ENCODE measurements at regions not wholly inside any gene's neighbourhood (a gene's known extent, or its start where the extent isn't known, plus 50 kb on each side); places are given as distances from the start of the nearest gene placed in this dataset.
"Not testable (repeated sequence)": the region's sequence is repeated elsewhere in the genome, so short reads cannot be mapped to it uniquely, and the experiment has no call there.

GRCh38 chr11:14573539-14574057 lies 53.4 kb upstream of the PSMA1 start:
- H3K9me3 ChIP-seq (ENCODE audit: control insufficient read depth in 2 of 2, low read length in 2 of 2); H3K27ac ChIP-seq (ENCODE audit: insufficient read depth, low read length, poor library complexity, severe bottlenecking); H3K27me3 Mint-ChIP-seq; H3K4me3 ChIP-seq (ENCODE audit: low read depth, low read length); ATAC-seq (ENCODE audit: low read depth in 2 of 2); H3K36me3 ChIP-seq (ENCODE audit: control insufficient read depth, insufficient read depth, low read length); H3K27me3 ChIP-seq (ENCODE audit: control insufficient read depth, insufficient read depth, low read length); H3K4me3 Mint-ChIP-seq; DNase-seq: not testable (repeated sequence)
- H3K4me1 Mint-ChIP-seq = peaks cover 21 to 74% (median 36%) of the 10 kb centered on the region in 4 donors
- peaks cover 29% of the 10 kb centered on the region for H3K4me1 ChIP-seq (ENCODE audit: control insufficient read depth, insufficient read depth, low read length, poor library complexity, severe bottlenecking)
- peaks cover 0 to 67% (median 14%) of the 10 kb centered on the region in 7 donors for H3K9me3 Mint-ChIP-seq
- H3K27ac Mint-ChIP-seq = peak overlapping the region in 1 of 3 donors; percentile 12
- H3K36me3 Mint-ChIP-seq = peaks cover 25% of the 10 kb centered on the region

- no peak for ATAC-seq (ENCODE audit: low read depth in 2 of 2)
- Histone ChIP-seq H3K27ac (ENCODE audit: insufficient read depth, low read length, poor library complexity, severe bottlenecking) (peak overlapping the region; percentile 75), H3K36me3 (ENCODE audit: control insufficient read depth, insufficient read depth, low read length) (no peaks in the 10 kb centered on the region), H3K27me3 (ENCODE audit: control insufficient read depth, insufficient read depth, low read length) (no peaks in the 10 kb centered on the region), H3K4me3 (ENCODE audit: low read depth, low read length) (no peak overlapping the region), H3K4me1 (ENCODE audit: control insufficient read depth, insufficient read depth, low read length, poor library complexity, severe bottlenecking) (peaks cover 37% of the 10 kb centered on the region), H3K9me3 (ENCODE audit: control insufficient read depth in 2 of 2, low read length in 2 of 2) (no peaks in the 10 kb centered on the region)
- Mint-ChIP-seq H3K4me3 (peak overlapping the region in 3 of 4 donors; percentile 6 to 50 (median 30)), H3K9me3 (peaks cover 0 to 32% (median 3%) of the 10 kb centered on the region in 7 donors), H3K4me1 (peaks cover 17 to 76% (median 44%) of the 10 kb centered on the region in 4 donors), H3K36me3 (peaks cover 27% of the 10 kb centered on the region), H3K27me3 (no peaks in the 10 kb centered on the region), H3K27ac (peak overlapping the region; percentile 92 to 95 (median 94))
- DNase-seq = peak in 1 of 3 donors; percentile 20
Measured at GRCh38 chr11:14577292-14577691, 57.1 kb upstream of the PSMA1 start.

GRCh38 chr11:14577835-14578529 lies 57.8 kb upstream of the PSMA1 start:
- H3K27me3 ChIP-seq (ENCODE audit: control insufficient read depth, insufficient read depth, low read length) = no peaks in the 10 kb centered on the region
- ATAC-seq (ENCODE audit: low read depth in 2 of 2) = peak in 1 of 2 donors; percentile 1
- H3K36me3 ChIP-seq (ENCODE audit: control insufficient read depth, insufficient read depth, low read length) = no peaks in the 10 kb centered on the region
- Mint-ChIP-seq H3K27ac (peak overlapping the region; percentile 76 to 94 (median 92)), H3K36me3 (peaks cover 22% of the 10 kb centered on the region), H3K27me3 (no peaks in the 10 kb centered on the region), H3K9me3 (peaks cover 0 to 25% (median 0%) of the 10 kb centered on the region in 7 donors), H3K4me1 (peaks cover 17 to 72% (median 46%) of the 10 kb centered on the region in 4 donors), H3K4me3 (peak overlapping the region in 3 of 4 donors; percentile 30 to 73 (median 59))
- H3K27ac ChIP-seq (ENCODE audit: insufficient read depth, low read length, poor library complexity, severe bottlenecking) = peak overlapping the region; percentile 75
- peaks cover 37% of the 10 kb centered on the region for H3K4me1 ChIP-seq (ENCODE audit: control insufficient read depth, insufficient read depth, low read length, poor library complexity, severe bottlenecking)
- H3K4me3 ChIP-seq (ENCODE audit: low read depth, low read length) = peak overlapping the region; percentile 71
- DNase-seq = peak in 2 of 3 donors; percentile 18 to 39
- H3K9me3 ChIP-seq (ENCODE audit: control insufficient read depth in 2 of 2, low read length in 2 of 2) = no peaks in the 10 kb centered on the region

- DNase-seq (peak; percentile 59 to 89 (median 88)), ATAC-seq (ENCODE audit: low read depth in 2 of 2) (peak; percentile 97 to 98)
- Histone ChIP-seq H3K9me3 (ENCODE audit: control insufficient read depth in 2 of 2, low read length in 2 of 2) (no peaks in the 10 kb centered on the region), H3K36me3 (ENCODE audit: control insufficient read depth, insufficient read depth, low read length) (no peaks in the 10 kb centered on the region), H3K27ac (ENCODE audit: insufficient read depth, low read length, poor library complexity, severe bottlenecking) (peak overlapping the region; percentile 75), H3K27me3 (ENCODE audit: control insufficient read depth, insufficient read depth, low read length) (no peaks in the 10 kb centered on the region), H3K4me3 (ENCODE audit: low read depth, low read length) (peak overlapping the region; percentile 71), H3K4me1 (ENCODE audit: control insufficient read depth, insufficient read depth, low read length, poor library complexity, severe bottlenecking) (peaks cover 37% of the 10 kb centered on the region)
- H3K27ac Mint-ChIP-seq = peak overlapping the region; percentile 76 to 94 (median 92)
- peaks cover 17 to 72% (median 49%) of the 10 kb centered on the region in 4 donors for H3K4me1 Mint-ChIP-seq
- peak overlapping the region; percentile 30 to 73 (median 46) for H3K4me3 Mint-ChIP-seq
- peaks cover 27% of the 10 kb centered on the region for H3K36me3 Mint-ChIP-seq
- H3K27me3 Mint-ChIP-seq = no peaks in the 10 kb centered on the region
- peaks cover 0 to 21% (median 0%) of the 10 kb centered on the region in 7 donors for H3K9me3 Mint-ChIP-seq
Measured at GRCh38 chr11:14578541-14578956, 58.4 kb upstream of the PSMA1 start.

GRCh38 chr11:14579646-14580045 lies 59.5 kb upstream of the PSMA1 start:
- Mint-ChIP-seq H3K4me3 (peak overlapping the region in 3 of 4 donors; percentile 39 to 56 (median 49)), H3K27me3 (no peaks in the 10 kb centered on the region), H3K27ac (peak overlapping the region; percentile 76 to 94 (median 92)), H3K4me1 (peaks cover 20 to 79% (median 51%) of the 10 kb centered on the region in 4 donors), H3K36me3 (peaks cover 32% of the 10 kb centered on the region), H3K9me3 (peaks cover 0 to 17% (median 0%) of the 10 kb centered on the region in 7 donors)
- Histone ChIP-seq H3K36me3 (ENCODE audit: control insufficient read depth, insufficient read depth, low read length) (no peaks in the 10 kb centered on the region), H3K4me3 (ENCODE audit: low read depth, low read length) (peak overlapping the region; percentile 71), H3K27ac (ENCODE audit: insufficient read depth, low read length, poor library complexity, severe bottlenecking) (peak overlapping the region; percentile 75), H3K27me3 (ENCODE audit: control insufficient read depth, insufficient read depth, low read length) (no peaks in the 10 kb centered on the region), H3K4me1 (ENCODE audit: control insufficient read depth, insufficient read depth, low read length, poor library complexity, severe bottlenecking) (peaks cover 37% of the 10 kb centered on the region), H3K9me3 (ENCODE audit: control insufficient read depth in 2 of 2, low read length in 2 of 2) (no peaks in the 10 kb centered on the region)
- ATAC-seq (ENCODE audit: low read depth in 2 of 2) = no peak
- DNase-seq = no peak

- H3K27me3 Mint-ChIP-seq = no peaks in the 10 kb centered on the region
- no peaks in the 10 kb centered on the region for H3K36me3 ChIP-seq (ENCODE audit: control insufficient read depth, insufficient read depth, low read length)
- ATAC-seq (ENCODE audit: low read depth in 2 of 2) = no peak
- H3K27ac Mint-ChIP-seq = peak overlapping the region; percentile 32 to 89 (median 33)
- H3K9me3 Mint-ChIP-seq = peaks cover 0 to 2% (median 0%) of the 10 kb centered on the region in 7 donors
- no peak overlapping the region for H3K4me3 ChIP-seq (ENCODE audit: low read depth, low read length)
- H3K4me1 Mint-ChIP-seq = peaks cover 18 to 83% (median 48%) of the 10 kb centered on the region in 4 donors
- no peaks in the 10 kb centered on the region for H3K9me3 ChIP-seq (ENCODE audit: control insufficient read depth in 2 of 2, low read length in 2 of 2)
- peak overlapping the region in 1 of 4 donors; percentile 51 for H3K4me3 Mint-ChIP-seq
- H3K27me3 ChIP-seq (ENCODE audit: control insufficient read depth, insufficient read depth, low read length) = no peaks in the 10 kb centered on the region
- peaks cover 29% of the 10 kb centered on the region for H3K4me1 ChIP-seq (ENCODE audit: control insufficient read depth, insufficient read depth, low read length, poor library complexity, severe bottlenecking)
- no peak for DNase-seq
- peaks cover 28% of the 10 kb centered on the region for H3K36me3 Mint-ChIP-seq
- H3K27ac ChIP-seq (ENCODE audit: insufficient read depth, low read length, poor library complexity, severe bottlenecking) = no peak overlapping the region
Measured at GRCh38 chr11:14582793-14583192, 60.8 kb upstream of the PDE3B start.

GRCh38 chr11:14583252-14584034 lies 60.2 kb upstream of the PDE3B start:
- Mint-ChIP-seq H3K27ac (peak overlapping the region in 2 of 3 donors; percentile 33 to 89), H3K4me3 (peak overlapping the region in 1 of 4 donors; percentile 51), H3K4me1 (peaks cover 18 to 82% (median 46%) of the 10 kb centered on the region in 4 donors)

More at GRCh38 chr11:14583252-14584034, 60.2 kb upstream of the PDE3B start:
- ATAC-seq (ENCODE audit: low read depth in 2 of 2) (no peak), DNase-seq (no peak)
- H3K9me3 Mint-ChIP-seq = peaks cover 0 to 2% (median 0%) of the 10 kb centered on the region in 7 donors
- Histone ChIP-seq H3K4me3 (ENCODE audit: low read depth, low read length) (no peak overlapping the region), H3K27me3 (ENCODE audit: control insufficient read depth, insufficient read depth, low read length) (no peaks in the 10 kb centered on the region), H3K27ac (ENCODE audit: insufficient read depth, low read length, poor library complexity, severe bottlenecking) (no peak overlapping the region), H3K36me3 (ENCODE audit: control insufficient read depth, insufficient read depth, low read length) (no peaks in the 10 kb centered on the region), H3K9me3 (ENCODE audit: control insufficient read depth in 2 of 2, low read length in 2 of 2) (no peaks in the 10 kb centered on the region), H3K4me1 (ENCODE audit: control insufficient read depth, insufficient read depth, low read length, poor library complexity, severe bottlenecking) (peaks cover 23% of the 10 kb centered on the region)
- peaks cover 31% of the 10 kb centered on the region for H3K36me3 Mint-ChIP-seq
- no peaks in the 10 kb centered on the region for H3K27me3 Mint-ChIP-seq
